B cell (primary cell): ENCODE measurements at regions not wholly inside any gene's neighbourhood (a gene's known extent, or its start where the extent isn't known, plus 50 kb on each side); places are given as distances from the start of the nearest gene placed in this dataset.

Experiments used
- ATAC-seq: fragments of 200-7000 bp; cut with Tn5 transposase; one replicate; pipeline ENCODE4 v1.10.0; 2021; ENCODE audit warnings: low read depth, mild to moderate bottlenecking, moderate number of reproducible peaks, moderate library complexity
- CTCF ChIA-PET: fragments of 350-600 bp; sonication (Branson Sonifier 250); formaldehyde crosslinking; loops from one replicate; lab custom pipeline; 2021; ENCODE audit warnings: antibody characterized with exemption, inconsistent platforms; lab: Charles Lee
- POLR2A ChIA-PET: fragments of 350-600 bp; sonication (Branson Sonifier 250); formaldehyde crosslinking; loops from one replicate; lab custom pipeline; 2021; ENCODE audit warnings: antibody characterized with exemption; lab: Charles Lee
- DNase-seq: peaks from one replicate; pipeline ENCODE4 v3.0.0; 2013
- H2AFZ ChIP-seq: 2 replicates; pipeline ENCODE4 v1.6.1; 2012; ENCODE audit warnings: mild to moderate bottlenecking, low read depth, low read length; ENCODE audit not compliant: insufficient read depth, poor library complexity, severe bottlenecking
- H3K27ac ChIP-seq, 2 donors: 1 replicate in 1 of 2; 2 replicates in 1 of 2; pipeline ENCODE4 v1.5.1; 2012 to 2013; ENCODE audit warnings: low read length in 2 of 2, mild to moderate bottlenecking in 2 of 2, moderate library complexity in 1 of 2
- H3K27me3 ChIP-seq, 4 experiments: fragments of 200-600 bp in 1 of 4; sonication (generic) in 1 of 4; replicated peaks in 1 of 4; 1 replicate in 2 of 4; 2 replicates in 2 of 4; pipeline versions ENCODE4 v1.6.1 to v1.7.0; 2013 to 2016; ENCODE audit warnings: low read length in 3 of 4, mild to moderate bottlenecking in 2 of 4, mixed read lengths in 1 of 4, moderate library complexity in 1 of 4; ENCODE audit not compliant: insufficient read depth in 4 of 4, control insufficient read depth in 3 of 4; ENCODE audit errors: control extremely low read depth in 1 of 4
- H3K36me3 ChIP-seq, 2 experiments: replicated peaks in 1 of 2; 1 replicate in 1 of 2; 2 replicates in 1 of 2; pipeline versions ENCODE4 v1.6.1 to v1.7.1; 2013; ENCODE audit warnings: low read length in 1 of 2; ENCODE audit not compliant: insufficient read depth in 2 of 2, control insufficient read depth in 1 of 2; ENCODE audit errors: control extremely low read depth in 1 of 2, extremely low read depth in 1 of 2
- H3K4me1 ChIP-seq, 2 donors: fragments of 200-600 bp in 1 of 2; sonication (generic) in 1 of 2; 1 replicate in 1 of 2; 2 replicates in 1 of 2; pipeline versions ENCODE4 v1.5.1 to v1.6.1; 2013 to 2017; ENCODE audit warnings: low read length in 2 of 2; ENCODE audit not compliant: control insufficient read depth in 2 of 2, insufficient read depth in 2 of 2
- H3K4me2 ChIP-seq: replicated peaks from 2 replicates; pipeline ENCODE3; 2012; ENCODE audit warnings: mild to moderate bottlenecking, low read depth, low read length; ENCODE audit not compliant: poor library complexity, severe bottlenecking
- H3K4me3 ChIP-seq, 5 experiments: fragments of 200-600 bp in 1 of 5; sonication (generic) in 1 of 5; 1 replicate in 3 of 5; 2 replicates in 2 of 5; pipeline versions ENCODE4 v1.5.1 to v1.7.0; 2011 to 2016; ENCODE audit warnings: low read length in 4 of 5, mild to moderate bottlenecking in 4 of 5, low read depth in 2 of 5, control low read depth in 1 of 5, moderate library complexity in 1 of 5; ENCODE audit not compliant: insufficient read depth in 1 of 5; ENCODE audit errors: control extremely low read depth in 1 of 5, extremely low read depth in 1 of 5
- H3K79me2 ChIP-seq: fragments of 200-600 bp; sonication (generic); one replicate; pipeline ENCODE4 v1.6.0; 2016; ENCODE audit warnings: low read length; ENCODE audit not compliant: control insufficient read depth, insufficient read depth
- H3K9ac ChIP-seq: fragments of 200-600 bp; sonication (generic); 2 replicates; pipeline ENCODE4 v1.6.1; 2017; ENCODE audit warnings: mild to moderate bottlenecking, low read length, moderate library complexity
- H3K9me3 ChIP-seq, 3 donors: one replicate each; pipeline versions ENCODE4 v1.6.1 to v1.7.1; 2013; ENCODE audit warnings: low read length in 2 of 3; ENCODE audit not compliant: control insufficient read depth in 2 of 3, insufficient read depth in 1 of 3; ENCODE audit errors: control extremely low read depth in 1 of 3
- H4K20me1 ChIP-seq: 2 replicates; pipeline ENCODE4 v1.6.0; 2012; ENCODE audit warnings: mild to moderate bottlenecking, low read length; ENCODE audit not compliant: insufficient read depth, control insufficient read depth, poor library complexity, severe bottlenecking
- H3K27ac Mint-ChIP-seq: one replicate; pipeline ENCODE4 v1.8.0; 2021; ENCODE audit warnings: mixed read lengths
- H3K27me3 Mint-ChIP-seq: one replicate; pipeline ENCODE4 v1.8.0; 2021; ENCODE audit warnings: mixed read lengths
- H3K4me1 Mint-ChIP-seq: one replicate; pipeline ENCODE4 v1.8.0; 2021; ENCODE audit warnings: mixed read lengths
- H3K4me3 Mint-ChIP-seq: one replicate; pipeline ENCODE4 v1.8.0; 2021; ENCODE audit warnings: mixed read lengths
- H3K9me3 Mint-ChIP-seq: one replicate; pipeline ENCODE4 v1.8.0; 2022; ENCODE audit warnings: mixed read lengths; ENCODE audit not compliant: insufficient read depth
- CTCF ChIP-seq: fragments of 200-600 bp; IDR thresholded peaks from one replicate; pipeline ENCODE4 v1.8.0; 2022; ENCODE audit warnings: antibody characterized with exemption, mild to moderate bottlenecking
- EZH2 ChIP-seq: IDR thresholded peaks from 2 replicates; pipeline ENCODE4 v1.6.1; 2012; ENCODE audit warnings: borderline replicate concordance, low read depth, mild to moderate bottlenecking, moderate library complexity, low read length; ENCODE audit not compliant: insufficient read depth, poor library complexity, severe bottlenecking
- WGBS: methylation state at CpG from one replicate; pipeline ENCODE4 v1.1.5; 2013; ENCODE audit warnings: missing lambda C conversion rate; ENCODE audit not compliant: insufficient coverage; 5-methylcytosine and 5-hydroxymethylcytosine counted together
- intact Hi-C: fragments of 100-400 bp; cut with micrococcal nuclease; formaldehyde crosslinking; loops from one replicate; pipeline ENCODE4 v1.10.0; 2022

- CTCF ChIA-PET: no interaction called here
Measured at GRCh38 chr10:8437896-8438295, 383.4 kb downstream of the GATA3 start.

GRCh38 chr10:8438603-8439002 is 384.1 kb downstream of the GATA3 start:
- TF ChIP-seq CTCF (no peak), EZH2 (no peak)
- H3K36me3 ChIP-seq: no peaks in the 10 kb centered on the region
- H3K27me3 ChIP-seq: no peaks in the 10 kb centered on the region
- no peaks in the 10 kb centered on the region for H3K4me1 ChIP-seq
- DNase-seq: no peak
- intact Hi-C loops: no loop called here
- no peak overlapping the region for H3K4me3 ChIP-seq
- H3K27ac ChIP-seq: no peak overlapping the region
- no peak overlapping the region for H3K9ac ChIP-seq
- POLR2A ChIA-PET: no interaction called here
- H2AFZ ChIP-seq: no peak overlapping the region
- H3K9me3 ChIP-seq: no peaks in the 10 kb centered on the region
- ATAC-seq: no peak
- H3K79me2 ChIP-seq: no peaks in the 10 kb centered on the region
- CTCF ChIA-PET: no interaction called here
- Mint-ChIP-seq H3K4me1 (no peaks in the 10 kb centered on the region), H3K9me3 (no peaks in the 10 kb centered on the region), H3K27me3 (no peaks in the 10 kb centered on the region), H3K27ac (no peak overlapping the region), H3K4me3 (no peak overlapping the region)
- no peaks in the 10 kb centered on the region for H4K20me1 ChIP-seq
- WGBS: 0% methylated on average over 3 of the region's 3 CpGs
- no peak overlapping the region for H3K4me2 ChIP-seq

More at GRCh38 chr10:8437896-8438295, 383.4 kb downstream of the GATA3 start:
- DNase-seq: no peak
- intact Hi-C loops: no loop called here
- no peak overlapping the region for H3K4me3 ChIP-seq
- Mint-ChIP-seq H3K27ac (no peak overlapping the region), H3K9me3 (no peaks in the 10 kb centered on the region), H3K4me3 (no peak overlapping the region), H3K4me1 (no peaks in the 10 kb centered on the region), H3K27me3 (no peaks in the 10 kb centered on the region)
- H4K20me1 ChIP-seq: no peaks in the 10 kb centered on the region
- no peaks in the 10 kb centered on the region for H3K27me3 ChIP-seq
- H3K9me3 ChIP-seq: no peaks in the 10 kb centered on the region
- H3K36me3 ChIP-seq: no peaks in the 10 kb centered on the region
- no peak overlapping the region for H3K4me2 ChIP-seq
- no peak overlapping the region for H2AFZ ChIP-seq
- H3K79me2 ChIP-seq: no peaks in the 10 kb centered on the region
- no peak for TF ChIP-seq EZH2
- no peak overlapping the region for H3K27ac ChIP-seq
- H3K4me1 ChIP-seq: no peaks in the 10 kb centered on the region
- no peak overlapping the region for H3K9ac ChIP-seq
- 83% methylated on average over 1 of the region's 3 CpGs for WGBS
- POLR2A ChIA-PET: no interaction called here
- no peak for ATAC-seq
